HCT116 (cell line): ENCODE measurements at regions not wholly inside any gene's neighbourhood (a gene's known extent, or its start where the extent isn't known, plus 50 kb on each side); places are given as distances from the start of the nearest gene placed in this dataset.

Source experiments
- ATAC-seq: fragments of 200-7000 bp; cut with Tn5 transposase; 2 replicates; pipeline ENCODE4 v1.9.1; 2020; ENCODE audit warnings: mild to moderate bottlenecking, moderate library complexity
- BruUV-seq: library from RNA; stranded (reverse); fragments of 400-500 nt; replicated peaks from 2 replicates; lab custom pipeline; 2021; lab: Mats Ljungman, UMichigan
- CTCF ChIA-PET: fragments of 300-600 bp; sonication (Branson Sonifier 250); formaldehyde crosslinking; loops from one replicate; lab custom pipeline; 2021; ENCODE audit warnings: antibody characterized with exemption; lab: Charles Lee
- POLR2A ChIA-PET: fragments of 300-600, 350-600 bp; sonication (Branson Sonifier 250); formaldehyde crosslinking; loops from one replicate; lab custom pipeline; 2021; ENCODE audit warnings: antibody characterized with exemption; lab: Charles Lee
- RAD21 ChIA-PET, 2 experiments: fragments of 300-600 bp; sonication (Branson Sonifier 250); formaldehyde crosslinking; loops; one replicate each; lab custom pipeline; 2023; ENCODE audit warnings: low total read pairs in 2 of 2; ENCODE audit not compliant: uncharacterized antibody in 2 of 2, unreplicated experiment in 2 of 2, low non-redundant PET in 1 of 2; lab: Charles Lee
- DNase-seq: peaks from one replicate; pipeline ENCODE4 v3.0.0-alpha.2; 2010; ENCODE audit warnings: low read depth, low spot score
- H2AFZ ChIP-seq: fragments of 200-600 bp; shearing (Covaris generic), sonication (generic); 2 replicates; pipeline ENCODE4 v1.6.1; 2017; ENCODE audit warnings: low read depth, mixed run types, mixed read lengths, antibody characterized with exemption, low read length; ENCODE audit not compliant: poor library complexity, severe bottlenecking
- H3K27ac ChIP-seq: 2 replicates; pipeline ENCODE4 v1.5.1; 2012; ENCODE audit warnings: low read depth, low read length
- H3K27me3 ChIP-seq: fragments of 200-600 bp; sonication (generic); 2 replicates; pipeline ENCODE4 v1.6.1; 2016; ENCODE audit warnings: mixed run types, low read length, mixed read lengths; ENCODE audit not compliant: insufficient read depth
- H3K36me3 ChIP-seq, 2 experiments: fragments of 200-500 bp in 1 of 2; fragments of 200-600 bp in 1 of 2; sonication (Bioruptor generic) in 1 of 2; sonication (generic) in 1 of 2; 2 replicates each; pipeline versions ENCODE4 v1.5.1 to v1.6.1; 2014 to 2016; ENCODE audit warnings: low read length in 2 of 2, inconsistent platforms in 1 of 2, mixed read lengths in 1 of 2, mixed run types in 1 of 2; ENCODE audit not compliant: insufficient read depth in 2 of 2, control insufficient read depth in 1 of 2
- H3K4me1 ChIP-seq, 2 experiments: fragments of 200-600 bp in 1 of 2; sonication (generic) in 1 of 2; 2 replicates each; pipeline versions ENCODE4 v1.5.1 to v1.6.1; 2012 to 2017; ENCODE audit warnings: low read length in 2 of 2, inconsistent platforms in 1 of 2, mild to moderate bottlenecking in 1 of 2, mixed read lengths in 1 of 2, mixed run types in 1 of 2, moderate library complexity in 1 of 2; ENCODE audit not compliant: insufficient read depth in 2 of 2, control insufficient read depth in 1 of 2
- H3K4me2 ChIP-seq: fragments of 200-600 bp; sonication (generic); 2 replicates; pipeline ENCODE4 v1.6.1; 2017; ENCODE audit warnings: mixed run types, low read length, mixed read lengths
- H3K4me3 ChIP-seq, 2 experiments: fragments of 200-600 bp in 1 of 2; sonication (generic) in 1 of 2; replicated peaks in 1 of 2; 2 replicates each; pipeline ENCODE4 v1.5.1; 2011 to 2016; ENCODE audit warnings: low read length in 2 of 2, control low read depth in 1 of 2, low read depth in 1 of 2, mild to moderate bottlenecking in 1 of 2, mixed read lengths in 1 of 2, mixed run types in 1 of 2
- H3K79me2 ChIP-seq: fragments of 200-600 bp; sonication (generic); 2 replicates; pipeline ENCODE4 v1.6.1; 2017; ENCODE audit warnings: mild to moderate bottlenecking, mixed run types, low read length, moderate library complexity, mixed read lengths; ENCODE audit not compliant: insufficient read depth
- H3K9ac ChIP-seq: fragments of 200-600 bp; sonication (generic); 2 replicates; pipeline ENCODE4 v1.6.1; 2016; ENCODE audit warnings: low read length, mixed read lengths
- H3K9me2 ChIP-seq: fragments of 200-600 bp; sonication (generic), shearing (Covaris generic); 2 replicates; pipeline ENCODE4 v1.6.1; 2017; ENCODE audit warnings: mixed run types, mild to moderate bottlenecking, moderate library complexity; ENCODE audit not compliant: insufficient read depth
- H3K9me3 ChIP-seq, 2 experiments: fragments of 200-500 bp in 1 of 2; fragments of 200-600 bp in 1 of 2; sonication (Bioruptor generic) in 1 of 2; sonication (generic) in 1 of 2; 2 replicates each; pipeline ENCODE4 v1.6.1; 2014 to 2017; ENCODE audit warnings: low read length in 2 of 2, mixed read lengths in 2 of 2, inconsistent platforms in 1 of 2, low read depth in 1 of 2, mild to moderate bottlenecking in 1 of 2, mixed run types in 1 of 2, moderate library complexity in 1 of 2; ENCODE audit not compliant: control insufficient read depth in 1 of 2, insufficient read depth in 1 of 2
- H4K20me1 ChIP-seq: fragments of 200-600 bp; sonication (generic), shearing (Covaris generic); 2 replicates; pipeline ENCODE4 v1.6.1; 2017; ENCODE audit warnings: mixed run types, mild to moderate bottlenecking, moderate library complexity; ENCODE audit not compliant: insufficient read depth
- ATF3 ChIP-seq: IDR thresholded peaks from 2 replicates; pipeline ENCODE4 v1.6.1; 2012
- EZH2 ChIP-seq: fragments of 200-600 bp; sonication (generic); IDR thresholded peaks from 2 replicates; pipeline ENCODE4 v1.6.1; 2017; ENCODE audit warnings: antibody characterized with exemption, mixed run types
- FOSL1 ChIP-seq: IDR thresholded peaks from 2 replicates; pipeline ENCODE4 v1.6.1; 2012; ENCODE audit warnings: low read depth
- JUND ChIP-seq: IDR thresholded peaks from 2 replicates; pipeline ENCODE4 v1.6.1; 2012
- MAX ChIP-seq: IDR thresholded peaks from 2 replicates; pipeline ENCODE4 v1.6.1; 2012
- POLR2A ChIP-seq: IDR thresholded peaks from 2 replicates; pipeline ENCODE4 v1.7.0; 2011; ENCODE audit warnings: borderline replicate concordance; ENCODE audit not compliant: insufficient read depth, insufficient read length; ENCODE audit errors: extremely low read depth
- POLR2AphosphoS5 ChIP-seq: IDR thresholded peaks from 2 replicates; pipeline ENCODE4 v1.6.1; 2011; ENCODE audit warnings: mild to moderate bottlenecking, low read depth, low read length, moderate library complexity
- RAD21 ChIP-seq: IDR thresholded peaks from 2 replicates; pipeline ENCODE4 v1.6.1; 2012; ENCODE audit warnings: low read depth, mild to moderate bottlenecking
- SIN3A ChIP-seq: IDR thresholded peaks from 2 replicates; pipeline ENCODE4 v1.6.1; 2012; ENCODE audit warnings: low read depth
- SRF ChIP-seq: IDR thresholded peaks from 2 replicates; pipeline ENCODE4 v1.6.1; 2012; ENCODE audit warnings: low read depth
- YY1 ChIP-seq: IDR thresholded peaks from 2 replicates; pipeline ENCODE4 v1.6.1; 2011; ENCODE audit warnings: low read length, low read depth, moderate library complexity, mild to moderate bottlenecking; ENCODE audit not compliant: insufficient replicate concordance; ENCODE audit errors: extremely low read depth
- ZBTB33 ChIP-seq: IDR thresholded peaks from 2 replicates; pipeline ENCODE4 v1.6.1; 2011; ENCODE audit warnings: mild to moderate bottlenecking, low read length, moderate library complexity; ENCODE audit not compliant: insufficient replicate concordance; ENCODE audit errors: extremely low read depth
- intact Hi-C: fragments of 100-400 bp; cut with micrococcal nuclease; formaldehyde crosslinking; loops from 2 replicates; pipeline ENCODE4 v1.10.0; 2022

GRCh38 chr15:79513940-79514339, 81.8 kb downstream of the MINAR1 start (continued):
- TF ChIP-seq RAD21 = no peak
- no peak for TF ChIP-seq POLR2AphosphoS5
- TF ChIP-seq, all 23 proteins: peak for 0

- no peaks in the 10 kb centered on the region for H4K20me1 ChIP-seq
- no peak overlapping the region for H3K27ac ChIP-seq
- no peak overlapping the region for H3K4me2 ChIP-seq
- ChIA-PET POLR2A (no interaction called here), RAD21 (no interaction called here), CTCF (no interaction called here)
- H3K9me2 ChIP-seq = no peaks in the 10 kb centered on the region
- H3K36me3 ChIP-seq = no peaks in the 10 kb centered on the region
- TF ChIP-seq POLR2A = no peak
- TF ChIP-seq YY1 = no peak
- no peak for TF ChIP-seq EZH2
- no peak for TF ChIP-seq MAX
- no peak for TF ChIP-seq RAD21
- no peak for TF ChIP-seq JUND
- TF ChIP-seq SIN3A = no peak
- TF ChIP-seq FOSL1 = no peak
- no peak for TF ChIP-seq SRF
- no peak for TF ChIP-seq ATF3
- TF ChIP-seq ZBTB33 = no peak
- H3K4me3 ChIP-seq = no peak overlapping the region
- no peak for ATAC-seq
- peaks cover 10% of the 10 kb centered on the region; the same call in 1 of the 2 replicates for H3K27me3 ChIP-seq
- no TSS peak for BruUV-seq
- intact Hi-C loops = no loop called here
- H3K9ac ChIP-seq = no peak overlapping the region
- no peak overlapping the region for H2AFZ ChIP-seq
- H3K9me3 ChIP-seq = no peaks in the 10 kb centered on the region
- no peaks in the 10 kb centered on the region for H3K79me2 ChIP-seq
- H3K4me1 ChIP-seq = no peaks in the 10 kb centered on the region
- DNase-seq = no peak
Measured at GRCh38 chr15:79515300-79516027, 83.3 kb downstream of the MINAR1 start.
